ENCODE measurements at regions not wholly inside any gene's neighbourhood (a gene's known extent, or its start where the extent isn't known, plus 50 kb on each side); places are given as distances from the start of the nearest gene placed in this dataset.

- TF ChIP-seq, protein P1, sequence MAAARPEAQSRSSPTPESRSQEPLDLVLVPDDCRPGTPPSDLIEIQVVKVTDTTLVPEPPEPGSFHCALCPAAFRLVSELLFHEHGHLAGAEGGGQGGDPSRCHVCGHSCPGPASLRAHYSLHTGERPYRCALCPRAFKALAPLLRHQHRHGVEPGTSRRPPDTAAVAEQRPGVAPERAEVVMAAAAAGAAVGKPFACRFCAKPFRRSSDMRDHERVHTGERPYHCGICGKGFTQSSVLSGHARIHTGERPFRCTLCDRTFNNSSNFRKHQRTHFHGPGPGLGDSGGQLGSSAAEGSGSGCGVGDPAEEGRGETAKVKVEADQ (CRISPR knock-in tag; IDR thresholded peaks at IDR 0.05; ENCODE audit: borderline replicate concordance) = peak; percentile 32
- TF ChIP-seq, protein P2, sequence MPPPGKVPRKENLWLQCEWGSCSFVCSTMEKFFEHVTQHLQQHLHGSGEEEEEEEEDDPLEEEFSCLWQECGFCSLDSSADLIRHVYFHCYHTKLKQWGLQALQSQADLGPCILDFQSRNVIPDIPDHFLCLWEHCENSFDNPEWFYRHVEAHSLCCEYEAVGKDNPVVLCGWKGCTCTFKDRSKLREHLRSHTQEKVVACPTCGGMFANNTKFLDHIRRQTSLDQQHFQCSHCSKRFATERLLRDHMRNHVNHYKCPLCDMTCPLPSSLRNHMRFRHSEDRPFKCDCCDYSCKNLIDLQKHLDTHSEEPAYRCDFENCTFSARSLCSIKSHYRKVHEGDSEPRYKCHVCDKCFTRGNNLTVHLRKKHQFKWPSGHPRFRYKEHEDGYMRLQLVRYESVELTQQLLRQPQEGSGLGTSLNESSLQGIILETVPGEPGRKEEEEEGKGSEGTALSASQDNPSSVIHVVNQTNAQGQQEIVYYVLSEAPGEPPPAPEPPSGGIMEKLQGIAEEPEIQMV (CRISPR knock-in tag; IDR thresholded peaks at IDR 0.05; ENCODE audit: low read depth) = peak; percentile 83; the same call in 1 of the 2 replicates
- 0 out of 2 replicates have a peak, but pooled peaks have one; percentile 7 for TF ChIP-seq TARDBP (CRISPR knock-in tag; IDR thresholded peaks at IDR 0.05)
- TF ChIP-seq SALL2 (CRISPR knock-in tag; IDR thresholded peaks at IDR 0.05) = peak; percentile 69
- TF ChIP-seq ZNF543 (CRISPR knock-in tag; IDR thresholded peaks at IDR 0.05) = 0 out of 2 replicates have a peak, but pooled peaks have one; percentile 45
- TF ChIP-seq, protein P3, sequence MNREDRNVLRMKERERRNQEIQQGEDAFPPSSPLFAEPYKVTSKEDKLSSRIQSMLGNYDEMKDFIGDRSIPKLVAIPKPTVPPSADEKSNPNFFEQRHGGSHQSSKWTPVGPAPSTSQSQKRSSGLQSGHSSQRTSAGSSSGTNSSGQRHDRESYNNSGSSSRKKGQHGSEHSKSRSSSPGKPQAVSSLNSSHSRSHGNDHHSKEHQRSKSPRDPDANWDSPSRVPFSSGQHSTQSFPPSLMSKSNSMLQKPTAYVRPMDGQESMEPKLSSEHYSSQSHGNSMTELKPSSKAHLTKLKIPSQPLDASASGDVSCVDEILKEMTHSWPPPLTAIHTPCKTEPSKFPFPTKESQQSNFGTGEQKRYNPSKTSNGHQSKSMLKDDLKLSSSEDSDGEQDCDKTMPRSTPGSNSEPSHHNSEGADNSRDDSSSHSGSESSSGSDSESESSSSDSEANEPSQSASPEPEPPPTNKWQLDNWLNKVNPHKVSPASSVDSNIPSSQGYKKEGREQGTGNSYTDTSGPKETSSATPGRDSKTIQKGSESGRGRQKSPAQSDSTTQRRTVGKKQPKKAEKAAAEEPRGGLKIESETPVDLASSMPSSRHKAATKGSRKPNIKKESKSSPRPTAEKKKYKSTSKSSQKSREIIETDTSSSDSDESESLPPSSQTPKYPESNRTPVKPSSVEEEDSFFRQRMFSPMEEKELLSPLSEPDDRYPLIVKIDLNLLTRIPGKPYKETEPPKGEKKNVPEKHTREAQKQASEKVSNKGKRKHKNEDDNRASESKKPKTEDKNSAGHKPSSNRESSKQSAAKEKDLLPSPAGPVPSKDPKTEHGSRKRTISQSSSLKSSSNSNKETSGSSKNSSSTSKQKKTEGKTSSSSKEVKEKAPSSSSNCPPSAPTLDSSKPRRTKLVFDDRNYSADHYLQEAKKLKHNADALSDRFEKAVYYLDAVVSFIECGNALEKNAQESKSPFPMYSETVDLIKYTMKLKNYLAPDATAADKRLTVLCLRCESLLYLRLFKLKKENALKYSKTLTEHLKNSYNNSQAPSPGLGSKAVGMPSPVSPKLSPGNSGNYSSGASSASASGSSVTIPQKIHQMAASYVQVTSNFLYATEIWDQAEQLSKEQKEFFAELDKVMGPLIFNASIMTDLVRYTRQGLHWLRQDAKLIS (CRISPR knock-in tag; IDR thresholded peaks at IDR 0.05) = peak; percentile 95
- TF ChIP-seq ZNF20 (CRISPR knock-in tag; IDR thresholded peaks at IDR 0.05) = no peak
- peak; percentile 90 for TF ChIP-seq NFYB (CRISPR knock-in tag; IDR thresholded peaks at IDR 0.05)
- TF ChIP-seq GZF1 (CRISPR knock-in tag; IDR thresholded peaks at IDR 0.05) = 0 out of 2 replicates have a peak, but pooled peaks have one; percentile 60
Observed at GRCh38 chr6:27814665-27815424, 97.4 kb downstream of the OR2B2 start (continued).

All from HepG2 (cell line).